ENCODE measurements at regions not wholly inside any gene's neighbourhood (a gene's known extent, or its start where the extent isn't known, plus 50 kb on each side); places are given as distances from the start of the nearest gene placed in this dataset.

- TF ChIP-seq YY1 (IDR thresholded peaks at IDR 0.05; ENCODE audit: low read depth, low read length): no peak
- TF ChIP-seq ETV6 (conservative IDR thresholded peaks at IDR 0.05 in 1 of 2, IDR thresholded peaks at IDR 0.05 in 1 of 2; ENCODE audit: borderline replicate concordance in 1 of 2, low read depth in 1 of 2): no peak
- TF ChIP-seq TARDBP (IDR thresholded peaks at IDR 0.05; ENCODE audit: borderline replicate concordance): no peak
- TF ChIP-seq RB1 (IDR thresholded peaks at IDR 0.05; ENCODE audit: borderline replicate concordance): no peak
Observed at GRCh38 chrX:960821-961220, 251.6 kb downstream of the CRLF2 start (continued).

DNA sequence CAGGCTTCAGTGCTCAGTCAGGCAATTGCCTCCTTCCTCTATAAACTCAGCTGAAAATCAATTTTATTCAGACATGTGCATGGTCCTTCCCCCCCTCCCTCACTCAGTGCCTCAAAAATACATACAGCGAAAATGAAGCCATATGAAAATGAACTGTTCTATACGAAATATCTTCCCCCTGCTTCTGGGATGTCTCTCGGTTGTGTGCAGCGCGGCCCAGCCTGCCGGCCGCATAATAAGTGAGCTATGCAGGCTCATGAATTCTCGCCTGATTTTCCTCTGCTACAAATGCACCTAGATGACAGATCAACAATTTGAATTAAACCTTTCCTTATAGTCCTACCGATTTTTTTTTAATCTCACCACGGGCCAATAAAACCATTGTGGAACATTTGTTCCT lies 252.9 kb downstream of the CRLF2 start:
- H3K79me2 ChIP-seq (ENCODE audit: control insufficient read depth, insufficient read depth, low read length): no peaks in the 10 kb centered on the region
- ChIA-PET RAD21 (ENCODE audit: unreplicated experiment) (no interaction called here), POLR2A (no interaction called here), CTCF (no interaction called here), SMC1A (ENCODE audit: uncharacterized antibody, unreplicated experiment) (no interaction called here)
- no peaks in the 10 kb centered on the region for H4K20me1 ChIP-seq (ENCODE audit: control insufficient read depth, insufficient read depth)
- TF ChIP-seq RBBP5 (conservative IDR thresholded peaks at IDR 0.05): no peak
- TF ChIP-seq, protein P1, sequence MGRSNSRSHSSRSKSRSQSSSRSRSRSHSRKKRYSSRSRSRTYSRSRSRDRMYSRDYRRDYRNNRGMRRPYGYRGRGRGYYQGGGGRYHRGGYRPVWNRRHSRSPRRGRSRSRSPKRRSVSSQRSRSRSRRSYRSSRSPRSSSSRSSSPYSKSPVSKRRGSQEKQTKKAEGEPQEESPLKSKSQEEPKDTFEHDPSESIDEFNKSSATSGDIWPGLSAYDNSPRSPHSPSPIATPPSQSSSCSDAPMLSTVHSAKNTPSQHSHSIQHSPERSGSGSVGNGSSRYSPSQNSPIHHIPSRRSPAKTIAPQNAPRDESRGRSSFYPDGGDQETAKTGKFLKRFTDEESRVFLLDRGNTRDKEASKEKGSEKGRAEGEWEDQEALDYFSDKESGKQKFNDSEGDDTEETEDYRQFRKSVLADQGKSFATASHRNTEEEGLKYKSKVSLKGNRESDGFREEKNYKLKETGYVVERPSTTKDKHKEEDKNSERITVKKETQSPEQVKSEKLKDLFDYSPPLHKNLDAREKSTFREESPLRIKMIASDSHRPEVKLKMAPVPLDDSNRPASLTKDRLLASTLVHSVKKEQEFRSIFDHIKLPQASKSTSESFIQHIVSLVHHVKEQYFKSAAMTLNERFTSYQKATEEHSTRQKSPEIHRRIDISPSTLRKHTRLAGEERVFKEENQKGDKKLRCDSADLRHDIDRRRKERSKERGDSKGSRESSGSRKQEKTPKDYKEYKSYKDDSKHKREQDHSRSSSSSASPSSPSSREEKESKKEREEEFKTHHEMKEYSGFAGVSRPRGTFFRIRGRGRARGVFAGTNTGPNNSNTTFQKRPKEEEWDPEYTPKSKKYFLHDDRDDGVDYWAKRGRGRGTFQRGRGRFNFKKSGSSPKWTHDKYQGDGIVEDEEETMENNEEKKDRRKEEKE (IDR thresholded peaks at IDR 0.05): no peak
- TF ChIP-seq FOS (IDR thresholded peaks at IDR 0.05; ENCODE audit: borderline replicate concordance, extremely low read depth, insufficient read length): no peak
- TF ChIP-seq HDAC2 (IDR thresholded peaks at IDR 0.05): no peak
- no peak for TF ChIP-seq MEF2A (IDR thresholded peaks at IDR 0.05; ENCODE audit: insufficient read depth, low read depth, low read length)
- no peak for TF ChIP-seq SMAD5 (IDR thresholded peaks at IDR 0.05; ENCODE audit: low read depth)
- no peak for TF ChIP-seq STAT1 (conservative IDR thresholded peaks at IDR 0.05)
- TF ChIP-seq RELA (IDR thresholded peaks at IDR 0.05; ENCODE audit: borderline replicate concordance, partially characterized antibody): no peak
- TF ChIP-seq TBL1XR1 (IDR thresholded peaks at IDR 0.05; ENCODE audit: low read depth, low read length): no peak
- no peak for TF ChIP-seq ZSCAN29 (IDR thresholded peaks at IDR 0.05)
- TF ChIP-seq, protein P2, sequence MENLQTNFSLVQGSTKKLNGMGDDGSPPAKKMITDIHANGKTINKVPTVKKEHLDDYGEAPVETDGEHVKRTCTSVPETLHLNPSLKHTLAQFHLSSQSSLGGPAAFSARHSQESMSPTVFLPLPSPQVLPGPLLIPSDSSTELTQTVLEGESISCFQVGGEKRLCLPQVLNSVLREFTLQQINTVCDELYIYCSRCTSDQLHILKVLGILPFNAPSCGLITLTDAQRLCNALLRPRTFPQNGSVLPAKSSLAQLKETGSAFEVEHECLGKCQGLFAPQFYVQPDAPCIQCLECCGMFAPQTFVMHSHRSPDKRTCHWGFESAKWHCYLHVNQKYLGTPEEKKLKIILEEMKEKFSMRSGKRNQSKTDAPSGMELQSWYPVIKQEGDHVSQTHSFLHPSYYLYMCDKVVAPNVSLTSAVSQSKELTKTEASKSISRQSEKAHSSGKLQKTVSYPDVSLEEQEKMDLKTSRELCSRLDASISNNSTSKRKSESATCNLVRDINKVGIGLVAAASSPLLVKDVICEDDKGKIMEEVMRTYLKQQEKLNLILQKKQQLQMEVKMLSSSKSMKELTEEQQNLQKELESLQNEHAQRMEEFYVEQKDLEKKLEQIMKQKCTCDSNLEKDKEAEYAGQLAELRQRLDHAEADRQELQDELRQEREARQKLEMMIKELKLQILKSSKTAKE (IDR thresholded peaks at IDR 0.05; ENCODE audit: low read depth, poor library complexity, severe bottlenecking): no peak
- no peak for TF ChIP-seq GATAD2B (conservative IDR thresholded peaks at IDR 0.05; ENCODE audit: low read depth)
- no peaks in the 10 kb centered on the region for H3K36me3 ChIP-seq (ENCODE audit: control insufficient read depth in 2 of 2, insufficient read depth in 2 of 2, low read length in 1 of 2)
- H3K9me3 ChIP-seq (replicated peaks; ENCODE audit: control insufficient read depth, insufficient read depth, low read length): no peaks in the 10 kb centered on the region; the same call in 2 of the 3 replicates
- no peaks in the 10 kb centered on the region for H3K27me3 ChIP-seq (replicated peaks in 1 of 2; ENCODE audit: control insufficient read depth in 2 of 2, insufficient read depth in 2 of 2, low read length in 1 of 2)
- no peak for FAIRE-seq
- H3K4me1 ChIP-seq (ENCODE audit: control insufficient read depth, insufficient read depth, low read length): no peaks in the 10 kb centered on the region
- H2AFZ ChIP-seq (ENCODE audit: control insufficient read depth, low read depth, low read length): no peak overlapping the region
- no peak overlapping the region for H3K27ac ChIP-seq (ENCODE audit: control insufficient read depth, insufficient read depth)
- in situ Hi-C loops (cut with MboI): no loop called here
- intact Hi-C loops (cut with micrococcal nuclease; ENCODE audit: unreplicated experiment): no loop called here
- no peak for ATAC-seq
- H3K4me3 ChIP-seq: no peak overlapping the region
- H3K4me2 ChIP-seq (ENCODE audit: control insufficient read depth, insufficient read depth): no peak overlapping the region
- H3K9ac ChIP-seq (ENCODE audit: control insufficient read depth, insufficient read depth, low read length): no peak overlapping the region
- DNase-seq (ENCODE audit: low read depth, low spot score): no peak
- BruUV-seq (replicated peaks): no TSS peak
- WGBS (ENCODE audit: insufficient coverage, insufficient replicate concordance, low lambda C conversion rate, missing lambda C conversion rate): 72% methylated on average over 10 of the region's 10 CpGs
